H1 (cell line): ENCODE measurements at regions not wholly inside any gene's neighbourhood (a gene's known extent, or its start where the extent isn't known, plus 50 kb on each side); places are given as distances from the start of the nearest gene placed in this dataset.

Experiments used
- CTCF ChIA-PET: fragments of 300-600 bp; sonication (Branson Sonifier 250); formaldehyde crosslinking; loops from one replicate; lab custom pipeline; 2021; ENCODE audit not compliant: partially characterized antibody; lab: Charles Lee
- POLR2A ChIA-PET: fragments of 300-600 bp; sonication (Branson Sonifier 250); formaldehyde crosslinking; loops from one replicate; lab custom pipeline; 2021; ENCODE audit warnings: inconsistent platforms; ENCODE audit not compliant: partially characterized antibody; lab: Charles Lee
- DNase-seq, 2 experiments: peaks; one replicate each; pipeline versions ENCODE4 v3.0.0 to v3.0.0-alpha.2; 2010 to 2022; ENCODE audit warnings: low spot score in 2 of 2, low read depth in 1 of 2, mixed read lengths in 1 of 2
- FAIRE-seq: peaks from 2 replicates; lab custom pipeline; 2011; peaks lifted over from hg19 to GRCh38; lab: Jason Lieb, UNC
- H2AFZ ChIP-seq: 2 replicates; pipeline ENCODE4 v1.8.1; 2012; ENCODE audit warnings: low read length, inconsistent platforms
- H2AK5ac ChIP-seq: 2 replicates; pipeline ENCODE4 v1.6.1; 2013; ENCODE audit warnings: low read depth, low read length
- H2BK120ac ChIP-seq: replicated peaks from 2 replicates; pipeline ENCODE3; 2013; ENCODE audit warnings: low read depth, low read length, inconsistent platforms
- H2BK12ac ChIP-seq: 2 replicates; pipeline ENCODE4 v1.6.1; 2013; ENCODE audit warnings: low read depth, low read length
- H2BK15ac ChIP-seq: 2 replicates; pipeline ENCODE4 v1.6.1; 2013; ENCODE audit warnings: low read length
- H2BK20ac ChIP-seq: 2 replicates; pipeline ENCODE4 v1.6.1; 2013; ENCODE audit warnings: low read length
- H2BK5ac ChIP-seq: 2 replicates; pipeline ENCODE4 v1.6.1; 2013; ENCODE audit warnings: low read depth, low read length
- H3K14ac ChIP-seq: 2 replicates; pipeline ENCODE4 v1.6.1; 2013; ENCODE audit warnings: inconsistent platforms; ENCODE audit not compliant: insufficient read length
- H3K18ac ChIP-seq: 2 replicates; pipeline ENCODE4 v1.6.1; 2013; ENCODE audit warnings: low read length; ENCODE audit errors: extremely low read depth
- H3K23ac ChIP-seq: 2 replicates; pipeline ENCODE4 v1.6.1; 2013; ENCODE audit warnings: inconsistent platforms; ENCODE audit not compliant: insufficient read length
- H3K23me2 ChIP-seq: 2 replicates; pipeline ENCODE4 v1.6.1; 2013; ENCODE audit warnings: low read depth, low read length
- H3K27ac ChIP-seq: 2 replicates; pipeline ENCODE4 v1.6.1; 2011; ENCODE audit warnings: low read depth, low read length, inconsistent platforms
- H3K27me3 ChIP-seq, 4 experiments: replicated peaks in 1 of 4; 1 replicate in 1 of 4; 2 replicates in 3 of 4; pipeline versions ENCODE4 v1.6.1 to v1.8.1; 2011 to 2013; ENCODE audit warnings: low read length in 3 of 4, mild to moderate bottlenecking in 3 of 4, inconsistent platforms in 2 of 4, mixed read lengths in 2 of 4, moderate library complexity in 1 of 4; ENCODE audit not compliant: control insufficient read depth in 3 of 4, insufficient read depth in 3 of 4; ENCODE audit errors: extremely low read depth in 1 of 4
- H3K36me3 ChIP-seq, 4 experiments: 2 replicates each; pipeline versions ENCODE4 v1.6.1 to v1.8.1; 2011 to 2013; ENCODE audit warnings: mild to moderate bottlenecking in 4 of 4, low read length in 3 of 4, moderate library complexity in 2 of 4, control low read depth in 1 of 4, inconsistent platforms in 1 of 4; ENCODE audit not compliant: insufficient read depth in 4 of 4, control insufficient read depth in 2 of 4
- H3K4ac ChIP-seq: replicated peaks from 2 replicates; pipeline ENCODE3; 2013; ENCODE audit warnings: low read length, low read depth, mixed read lengths, inconsistent platforms; ENCODE audit not compliant: insufficient read length
- H3K4me1 ChIP-seq, 4 experiments: replicated peaks in 1 of 4; 1 replicate in 1 of 4; 2 replicates in 3 of 4; pipeline versions ENCODE4 v1.6.1 to v1.8.1; 2011 to 2013; ENCODE audit warnings: low read length in 3 of 4, inconsistent platforms in 2 of 4, mixed read lengths in 1 of 4; ENCODE audit not compliant: insufficient read depth in 4 of 4, control insufficient read depth in 3 of 4
- H3K4me2 ChIP-seq, 2 experiments: 2 replicates each; pipeline versions ENCODE4 v1.6.1 to v1.8.1; 2011 to 2013; ENCODE audit warnings: low read depth in 2 of 2, low read length in 2 of 2, control low read depth in 1 of 2, inconsistent platforms in 1 of 2, mild to moderate bottlenecking in 1 of 2; ENCODE audit not compliant: insufficient read depth in 1 of 2
- H3K4me3 ChIP-seq, 4 experiments: fragments of 200-600, 300-600 bp in 1 of 4; sonication (generic), shearing (Covaris generic), sonication (Bioruptor Twin) in 1 of 4; 2 replicates each; pipeline versions ENCODE4 v1.5.1 to v1.8.1; 2011 to 2016; ENCODE audit warnings: low read length in 4 of 4, low read depth in 3 of 4, control low read depth in 2 of 4, inconsistent platforms in 2 of 4, mild to moderate bottlenecking in 2 of 4, mixed read lengths in 1 of 4, moderate library complexity in 1 of 4; ENCODE audit not compliant: insufficient read depth in 2 of 4; ENCODE audit errors: extremely low read depth in 1 of 4
- H3K56ac ChIP-seq: replicated peaks from 2 replicates; pipeline ENCODE3; 2013; ENCODE audit warnings: low read depth, mild to moderate bottlenecking, mixed read lengths, low read length, inconsistent platforms; ENCODE audit not compliant: insufficient read length
- H3K79me1 ChIP-seq: 2 replicates; pipeline ENCODE4 v1.6.1; 2013; ENCODE audit warnings: low read depth, low read length, control low read depth
- H3K79me2 ChIP-seq, 2 experiments: 2 replicates each; pipeline versions ENCODE4 v1.6.1 to v1.8.1; 2012 to 2013; ENCODE audit warnings: low read length in 2 of 2, mild to moderate bottlenecking in 2 of 2, inconsistent platforms in 1 of 2; ENCODE audit not compliant: insufficient read depth in 2 of 2, control insufficient read depth in 1 of 2
- H3K9ac ChIP-seq, 4 experiments: replicated peaks in 1 of 4; 1 replicate in 1 of 4; 2 replicates in 3 of 4; pipeline versions ENCODE4 v1.6.1 to v1.8.1; 2011 to 2013; ENCODE audit warnings: low read depth in 3 of 4, low read length in 3 of 4, control low read depth in 2 of 4, mild to moderate bottlenecking in 2 of 4, moderate library complexity in 2 of 4, inconsistent platforms in 1 of 4; ENCODE audit errors: extremely low read depth in 1 of 4
- H3K9me3 ChIP-seq, 2 experiments: 2 replicates each; pipeline versions ENCODE4 v1.6.1 to v1.8.1; 2012 to 2013; ENCODE audit warnings: mild to moderate bottlenecking in 2 of 2, moderate library complexity in 2 of 2, control low read depth in 1 of 2, inconsistent platforms in 1 of 2, low read depth in 1 of 2, low read length in 1 of 2, mixed read lengths in 1 of 2; ENCODE audit not compliant: insufficient read depth in 2 of 2
- H4K20me1 ChIP-seq, 2 experiments: replicated peaks in 1 of 2; 2 replicates each; pipeline versions ENCODE3 to v1.8.1; 2011 to 2013; ENCODE audit warnings: inconsistent platforms in 2 of 2, low read length in 2 of 2, mild to moderate bottlenecking in 1 of 2; ENCODE audit not compliant: insufficient read depth in 2 of 2, control insufficient read depth in 1 of 2
- H4K5ac ChIP-seq: 2 replicates; pipeline ENCODE4 v1.6.1; 2013; ENCODE audit warnings: low read length, low read depth, mixed read lengths, inconsistent platforms; ENCODE audit not compliant: insufficient read length
- H4K8ac ChIP-seq: 2 replicates; pipeline ENCODE4 v1.8.0; 2013; ENCODE audit warnings: mild to moderate bottlenecking, moderate library complexity, low read length, inconsistent platforms; ENCODE audit not compliant: insufficient read depth; ENCODE audit errors: extremely low read depth
- H4K91ac ChIP-seq: replicated peaks from 2 replicates; pipeline ENCODE3; 2013; ENCODE audit warnings: low read length, mixed read lengths, inconsistent platforms; ENCODE audit not compliant: insufficient read length
- ATF2 ChIP-seq: IDR thresholded peaks from 2 replicates; pipeline ENCODE4 v1.6.1; 2012; ENCODE audit warnings: low read length, inconsistent platforms
- RAD21 ChIP-seq, 2 experiments: IDR thresholded peaks in 1 of 2; conservative IDR thresholded peaks in 1 of 2; 2 replicates each; pipeline ENCODE4 v1.6.1; 2011; ENCODE audit warnings: low read depth in 2 of 2, low read length in 2 of 2, improper control_type of control experiment in 1 of 2, inconsistent platforms in 1 of 2, mild to moderate bottlenecking in 1 of 2, moderate library complexity in 1 of 2
- WGBS, 2 experiments: shearing (Covaris generic) in 1 of 2; methylation state at CpG; one replicate each; pipeline versions ENCODE4 v1.1.6 to v1.1.7; 2013 to 2015; ENCODE audit warnings: low lambda C conversion rate in 2 of 2, mixed read lengths in 2 of 2, inconsistent platforms in 1 of 2, low coverage in 1 of 2, missing lambda C conversion rate in 1 of 2; ENCODE audit not compliant: insufficient replicate concordance in 2 of 2, insufficient coverage in 1 of 2, insufficient read length in 1 of 2; ENCODE audit errors: extremely low coverage in 1 of 2, missing lambda C conversion rate in 1 of 2; 5-methylcytosine and 5-hydroxymethylcytosine counted together

GRCh38 chr12:113660936-113661335 is 189.3 kb upstream of the LHX5 start:
- Histone ChIP-seq H3K79me2 (no peaks in the 10 kb centered on the region), H4K91ac (no peak overlapping the region), H3K79me1 (no peaks in the 10 kb centered on the region), H3K9me3 (peaks cover 0 to 4% of the 10 kb centered on the region in 2 experiments; a peak in 1 of 4 replicates), H2BK12ac (no peak overlapping the region), H3K23me2 (peaks cover 5% of the 10 kb centered on the region; the same call in 1 of the 2 replicates), H3K4ac (no peak overlapping the region), H4K20me1 (no peaks in the 10 kb centered on the region), H3K27me3 (no peaks in the 10 kb centered on the region), H2AFZ (no peak overlapping the region), H3K9ac (no peak overlapping the region), H3K14ac (no peak overlapping the region), H2BK20ac (no peak overlapping the region), H4K5ac (no peak overlapping the region), H3K18ac (no peak overlapping the region), H2BK5ac (no peak overlapping the region), H3K4me2 (no peak overlapping the region), H3K4me3 (no peak overlapping the region), H4K8ac (no peak overlapping the region), H3K27ac (no peak overlapping the region), H3K36me3 (no peaks in the 10 kb centered on the region), H3K23ac (no peak overlapping the region), H2BK120ac (no peak overlapping the region), H2BK15ac (no peak overlapping the region), H3K56ac (no peak overlapping the region), H3K4me1 (peaks cover 0 to 11% (median 5%) of the 10 kb centered on the region in 4 experiments; a peak in 3 of 7 replicates), H2AK5ac (no peak overlapping the region)
- TF ChIP-seq RAD21 (IDR thresholded peaks at IDR 0.05 in 1 of 2, conservative IDR thresholded peaks at IDR 0.05 in 1 of 2; ENCODE audit: low read depth in 2 of 2, low read length in 2 of 2) (no peak), ATF2 (no peak)
- WGBS, 2 experiments, result 83% methylated on average over 2 of the region's 2 CpGs; no CpG with 5 or more reads in 1 of the 2 experiments
- POLR2A ChIA-PET, result no interaction called here
- DNase-seq, result no peak
- CTCF ChIA-PET, result no interaction called here
- FAIRE-seq, result no peak
